CD4-positive, alpha-beta T cell (primary cell): ENCODE measurements at regions not wholly inside any gene's neighbourhood (a gene's known extent, or its start where the extent isn't known, plus 50 kb on each side); places are given as distances from the start of the nearest gene placed in this dataset.

Source experiments
- ATAC-seq: fragments of 200-7000 bp; cut with Tn5 transposase; one replicate; pipeline ENCODE4 v1.10.0; 2022; ENCODE audit warnings: mild to moderate bottlenecking; ENCODE audit not compliant: poor library complexity
- CTCF ChIA-PET: fragments of 350-600 bp; sonication (Branson Sonifier 250); formaldehyde crosslinking; loops from one replicate; lab custom pipeline; 2021; ENCODE audit warnings: antibody characterized with exemption, inconsistent platforms; lab: Charles Lee
- POLR2A ChIA-PET: fragments of 350-600 bp; sonication (Branson Sonifier 250); formaldehyde crosslinking; loops from one replicate; lab custom pipeline; 2021; ENCODE audit warnings: antibody characterized with exemption, inconsistent platforms; lab: Charles Lee
- DNase-seq, 14 experiments: peaks; one replicate each; pipeline ENCODE4 v3.0.0-alpha.2; 2013 to 2020; ENCODE audit warnings: mixed read lengths in 2 of 14
- H3K27ac ChIP-seq, 2 donors: one replicate each; pipeline versions ENCODE4 v1.5.1 to v1.7.0; 2013; ENCODE audit warnings: low read length in 2 of 2, low read depth in 1 of 2, mild to moderate bottlenecking in 1 of 2
- H3K27me3 ChIP-seq, 2 experiments: 1 replicate in 1 of 2; 2 replicates in 1 of 2; pipeline versions ENCODE4 v1.6.1 to v1.7.0; 2013; ENCODE audit warnings: low read length in 2 of 2, control low read depth in 1 of 2, mild to moderate bottlenecking in 1 of 2, moderate library complexity in 1 of 2; ENCODE audit not compliant: insufficient read depth in 2 of 2, control insufficient read depth in 1 of 2
- H3K36me3 ChIP-seq: one replicate; pipeline ENCODE4 v1.6.1; 2013; ENCODE audit warnings: low read length, control low read depth; ENCODE audit not compliant: insufficient read depth
- H3K4me1 ChIP-seq: one replicate; pipeline ENCODE4 v1.6.1; 2013; ENCODE audit warnings: low read length, control low read depth; ENCODE audit not compliant: insufficient read depth
- H3K4me3 ChIP-seq: one replicate; pipeline ENCODE4 v1.5.1; 2013; ENCODE audit warnings: mild to moderate bottlenecking, low read length, moderate library complexity
- H3K9me3 ChIP-seq, 2 experiments: 1 replicate in 1 of 2; 2 replicates in 1 of 2; pipeline versions ENCODE4 v1.6.1 to v1.7.0; 2013; ENCODE audit warnings: low read length in 2 of 2, mild to moderate bottlenecking in 2 of 2, control low read depth in 1 of 2, moderate library complexity in 1 of 2; ENCODE audit not compliant: control insufficient read depth in 1 of 2, insufficient read depth in 1 of 2
- H3K27ac Mint-ChIP-seq: one replicate; pipeline ENCODE4 v1.8.0; 2020; ENCODE audit warnings: mixed read lengths
- H3K27me3 Mint-ChIP-seq: one replicate; pipeline ENCODE4 v1.8.0; 2021; ENCODE audit warnings: mixed read lengths
- H3K36me3 Mint-ChIP-seq: one replicate; pipeline ENCODE4 v1.8.0; 2021; ENCODE audit warnings: low read depth, mixed read lengths
- H3K4me1 Mint-ChIP-seq: one replicate; pipeline ENCODE4 v1.8.0; 2021; ENCODE audit warnings: low read depth, mixed read lengths
- H3K4me3 Mint-ChIP-seq: one replicate; pipeline ENCODE4 v1.8.0; 2020; ENCODE audit warnings: mild to moderate bottlenecking, mixed read lengths
- H3K9me3 Mint-ChIP-seq: one replicate; pipeline ENCODE4 v1.8.0; 2020; ENCODE audit warnings: mixed read lengths
- intact Hi-C, 2 experiments: fragments of 100-400 bp; cut with DNase I in 1 of 2; cut with micrococcal nuclease in 1 of 2; formaldehyde crosslinking; loops; one replicate each; pipeline versions ENCODE4 v1.15.1 to v1.9.0; 2023 to 2025; cut with DNase I, micrococcal nuclease
- TF ChIP-seq, protein P1 (sequence below): fragments of 200-600 bp; IDR thresholded peaks from one replicate; pipeline ENCODE4 v1.8.0; 2022; ENCODE audit warnings: antibody characterized with exemption, mild to moderate bottlenecking

DNA sequence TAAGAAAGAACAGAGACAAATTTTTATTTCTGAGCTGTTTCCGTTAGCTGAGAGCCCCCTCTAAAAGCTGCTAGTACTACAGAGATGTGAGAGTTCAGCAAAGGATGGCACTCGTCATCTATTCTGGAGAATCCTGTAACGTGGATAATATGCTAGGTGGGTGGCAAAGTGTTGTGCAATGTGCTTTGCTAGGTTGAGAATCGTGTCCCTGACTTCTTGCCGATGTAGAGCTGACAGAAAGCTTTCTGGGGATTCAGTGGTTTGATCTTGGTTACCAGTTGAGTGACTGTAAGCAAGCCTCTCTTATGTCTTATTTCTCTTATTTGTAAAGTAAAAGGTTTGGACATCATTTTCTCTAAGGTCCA, 298.3 kb upstream of the ACTBL2 start:
- no peak overlapping the region for H3K27ac ChIP-seq
- H3K9me3 Mint-ChIP-seq: no peaks in the 10 kb centered on the region
- no peaks in the 10 kb centered on the region for H3K4me1 Mint-ChIP-seq
- ATAC-seq: no peak
- H3K27me3 ChIP-seq: peaks cover 0 to 9% of the 10 kb centered on the region in 2 experiments
- H3K4me3 Mint-ChIP-seq: no peak overlapping the region
- no peaks in the 10 kb centered on the region for H3K4me1 ChIP-seq
- H3K9me3 ChIP-seq: no peaks in the 10 kb centered on the region
- intact Hi-C loops: loop anchor here in 1 of 2 experiments (10.0 kb wide), 1 partner anchor 1064 kb away; no protein-coding TSS in a partner anchor
- TF ChIP-seq, protein P1, sequence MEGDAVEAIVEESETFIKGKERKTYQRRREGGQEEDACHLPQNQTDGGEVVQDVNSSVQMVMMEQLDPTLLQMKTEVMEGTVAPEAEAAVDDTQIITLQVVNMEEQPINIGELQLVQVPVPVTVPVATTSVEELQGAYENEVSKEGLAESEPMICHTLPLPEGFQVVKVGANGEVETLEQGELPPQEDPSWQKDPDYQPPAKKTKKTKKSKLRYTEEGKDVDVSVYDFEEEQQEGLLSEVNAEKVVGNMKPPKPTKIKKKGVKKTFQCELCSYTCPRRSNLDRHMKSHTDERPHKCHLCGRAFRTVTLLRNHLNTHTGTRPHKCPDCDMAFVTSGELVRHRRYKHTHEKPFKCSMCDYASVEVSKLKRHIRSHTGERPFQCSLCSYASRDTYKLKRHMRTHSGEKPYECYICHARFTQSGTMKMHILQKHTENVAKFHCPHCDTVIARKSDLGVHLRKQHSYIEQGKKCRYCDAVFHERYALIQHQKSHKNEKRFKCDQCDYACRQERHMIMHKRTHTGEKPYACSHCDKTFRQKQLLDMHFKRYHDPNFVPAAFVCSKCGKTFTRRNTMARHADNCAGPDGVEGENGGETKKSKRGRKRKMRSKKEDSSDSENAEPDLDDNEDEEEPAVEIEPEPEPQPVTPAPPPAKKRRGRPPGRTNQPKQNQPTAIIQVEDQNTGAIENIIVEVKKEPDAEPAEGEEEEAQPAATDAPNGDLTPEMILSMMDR: no peak
- POLR2A ChIA-PET: no interaction called here
- no peak overlapping the region for H3K4me3 ChIP-seq
- H3K27ac Mint-ChIP-seq: no peak overlapping the region
- no peak for DNase-seq
- no peaks in the 10 kb centered on the region for H3K36me3 Mint-ChIP-seq
- no peaks in the 10 kb centered on the region for H3K36me3 ChIP-seq
- no peaks in the 10 kb centered on the region for H3K27me3 Mint-ChIP-seq
- CTCF ChIA-PET: interaction anchor here (0.5 kb wide), 1 partner anchor 837 kb away, joined by 3 read pairs; no protein-coding TSS in a partner anchor

GRCh38 chr5:57780306-57780960, 297.8 kb upstream of the ACTBL2 start:
- Histone ChIP-seq H3K27ac (no peak overlapping the region), H3K4me1 (no peaks in the 10 kb centered on the region), H3K36me3 (no peaks in the 10 kb centered on the region), H3K9me3 (no peaks in the 10 kb centered on the region), H3K27me3 (peaks cover 0 to 9% of the 10 kb centered on the region in 2 experiments), H3K4me3 (no peak overlapping the region)
- Mint-ChIP-seq H3K4me3 (no peak overlapping the region), H3K27ac (no peak overlapping the region), H3K27me3 (no peaks in the 10 kb centered on the region), H3K36me3 (no peaks in the 10 kb centered on the region), H3K9me3 (no peaks in the 10 kb centered on the region), H3K4me1 (no peaks in the 10 kb centered on the region)
- DNase-seq (no peak), ATAC-seq (no peak)
- ChIA-PET POLR2A (no interaction called here), CTCF (no interaction called here)
- intact Hi-C loops: loop anchor here in 1 of 2 experiments (10.0 kb wide), 1 partner anchor 1064 kb away; no protein-coding TSS in a partner anchor
- TF ChIP-seq, protein P1: no peak

DNA sequence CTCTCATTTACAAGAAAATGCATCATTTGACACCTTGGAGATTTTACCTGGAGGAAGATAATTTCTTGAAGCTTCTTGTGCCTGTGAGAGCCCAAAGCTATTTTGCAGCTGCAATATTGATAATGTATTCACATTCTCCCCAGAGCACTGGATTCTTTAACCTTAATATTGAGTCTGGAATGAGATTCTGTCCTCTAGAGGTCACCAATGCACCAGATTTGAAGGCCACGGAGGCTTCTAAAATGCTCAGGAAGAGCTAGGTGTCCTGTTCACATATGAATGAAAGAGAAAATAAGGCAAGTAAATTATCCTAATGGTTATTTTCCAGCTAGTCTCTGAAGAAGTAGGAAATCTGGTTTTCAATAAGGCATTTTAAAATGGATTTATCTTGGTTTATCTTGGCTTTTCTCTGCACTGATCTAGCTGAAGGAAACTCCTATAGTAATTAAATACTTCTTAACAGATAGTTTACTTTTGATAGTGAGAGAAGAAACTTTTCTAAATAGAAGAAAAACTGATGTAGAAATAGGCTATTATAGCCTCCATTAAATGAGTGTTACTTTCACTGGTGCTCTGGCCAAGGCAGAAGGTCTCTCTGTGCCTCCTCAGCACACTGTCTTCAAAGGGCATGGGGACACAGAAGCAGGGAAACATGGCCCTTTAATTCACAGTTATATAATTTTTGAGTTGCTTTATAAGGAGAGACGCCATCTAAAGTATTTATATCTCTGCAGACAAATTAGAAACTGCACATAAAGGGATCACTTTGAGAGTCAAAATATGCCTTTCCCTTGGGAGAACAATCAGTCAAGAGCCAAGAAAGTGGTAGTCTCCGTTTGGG, 297.0 kb upstream of the ACTBL2 start:
- Histone ChIP-seq H3K27ac (no peak overlapping the region), H3K27me3 (peaks cover 0 to 5% of the 10 kb centered on the region in 2 experiments), H3K4me1 (no peaks in the 10 kb centered on the region), H3K4me3 (no peak overlapping the region), H3K36me3 (no peaks in the 10 kb centered on the region), H3K9me3 (no peaks in the 10 kb centered on the region)
- Mint-ChIP-seq H3K27ac (no peak overlapping the region), H3K4me1 (no peaks in the 10 kb centered on the region), H3K9me3 (no peaks in the 10 kb centered on the region), H3K4me3 (no peak overlapping the region), H3K36me3 (no peaks in the 10 kb centered on the region), H3K27me3 (no peaks in the 10 kb centered on the region)
- ATAC-seq (no peak), DNase-seq (peak in 4 of 14 experiments; percentile 21 to 47 (median 40))
- intact Hi-C loops: loop anchor here (1.0 to 10.0 kb wide), 4 partner anchors 485 to 1065 kb away; no protein-coding TSS in a partner anchor
- TF ChIP-seq, protein P1: peak; percentile 49
- CTCF ChIA-PET: interaction anchor here (1.0 kb wide), 1 partner anchor 682 kb away, joined by 4 read pairs; no protein-coding TSS in a partner anchor
- POLR2A ChIA-PET: interaction anchor here (0.8 kb wide), 1 partner anchor 681 kb away, joined by 3 read pairs; no protein-coding TSS in a partner anchor
